ENCODE measurements at regions not wholly inside any gene's neighbourhood (a gene's known extent, or its start where the extent isn't known, plus 50 kb on each side); places are given as distances from the start of the nearest gene placed in this dataset.
A peak's percentile ranks its signal among the peaks of the same experiment; 100 is the strongest.

- DNase-seq (ENCODE audit: low spot score): peak; percentile 23
These were observed 194.8 kb upstream of the PRSS16 start for GRCh38 chr6:27052731-27053082.

DNA sequence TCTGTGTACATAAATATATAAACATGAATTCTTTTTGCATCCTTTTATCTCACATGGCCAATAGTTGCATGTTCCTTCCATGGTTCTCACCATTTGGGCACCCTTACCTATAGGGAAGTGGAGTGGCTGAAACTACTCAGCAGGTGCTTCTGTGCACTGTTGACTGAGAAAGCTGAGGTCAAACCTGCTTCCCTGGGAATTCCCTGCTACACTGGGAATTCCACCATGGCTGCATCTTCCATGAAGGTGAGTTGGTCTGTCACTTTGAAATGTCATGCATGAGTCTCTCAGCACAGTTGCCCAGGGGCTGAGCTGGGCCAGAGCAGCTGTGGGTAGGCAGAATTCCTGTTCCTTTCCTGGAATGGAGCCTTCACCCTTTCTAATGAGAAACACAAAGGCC, 193.8 kb upstream of the PRSS16 start:
- DNase-seq (ENCODE audit: low spot score): peak; percentile 90

DNA sequence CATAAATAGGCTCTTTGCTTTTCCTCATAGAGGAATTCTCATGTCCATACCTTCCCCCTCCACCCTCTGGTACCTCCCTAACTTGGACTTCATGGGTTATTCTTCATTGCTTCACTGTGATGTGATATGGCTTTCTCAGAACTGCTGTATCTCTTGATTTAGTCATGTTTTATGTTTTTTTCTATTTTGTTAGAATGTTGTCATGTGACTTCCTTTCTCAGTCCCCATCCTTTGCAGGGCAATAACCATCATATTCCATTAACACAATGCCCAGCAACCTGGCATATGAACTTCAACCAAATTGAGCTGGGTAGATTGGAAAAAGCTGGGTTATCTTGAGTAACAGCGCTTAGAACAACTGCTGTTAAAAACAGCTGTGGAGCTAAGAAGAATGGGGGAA, 190.9 kb upstream of the PRSS16 start:
- DNase-seq (ENCODE audit: low spot score): no peak

- no peak for DNase-seq (ENCODE audit: low spot score)
These were observed 187.7 kb upstream of the PRSS16 start for GRCh38 chr6:27059621-27060425.

- DNase-seq (ENCODE audit: low spot score): no peak
These were observed 186.1 kb upstream of the PRSS16 start for GRCh38 chr6:27061235-27061993.

GRCh38 chr6:27062755-27063154, 184.7 kb upstream of the PRSS16 start:
- DNase-seq (ENCODE audit: low spot score): no peak

- no peak for DNase-seq (ENCODE audit: low spot score)
These were observed 182.3 kb upstream of the PRSS16 start for GRCh38 chr6:27065183-27065582.

- no peak for DNase-seq (ENCODE audit: low spot score)
These were observed 181.1 kb upstream of the PRSS16 start for GRCh38 chr6:27066381-27066780.

- no peak for DNase-seq (ENCODE audit: low spot score)
These were observed 180.7 kb upstream of the PRSS16 start for GRCh38 chr6:27066802-27067201.

DNA sequence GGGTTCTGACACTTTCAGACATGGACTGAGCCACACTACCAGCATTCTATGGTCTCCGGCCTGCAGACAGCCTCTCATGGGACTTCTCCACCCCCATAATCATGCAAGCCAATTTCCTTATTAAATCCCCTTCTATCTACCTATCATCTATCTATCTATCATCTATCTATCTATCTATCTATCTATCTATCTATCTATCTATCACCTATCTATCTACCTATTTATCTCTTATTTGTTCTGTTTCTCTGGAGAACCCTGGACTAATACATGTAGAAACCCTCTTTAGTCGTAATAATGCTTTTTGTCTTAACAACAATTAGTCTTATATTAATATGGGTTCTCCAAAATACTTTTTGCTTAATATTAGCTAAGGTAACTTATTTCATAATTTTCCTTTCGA, 174.1 kb upstream of the PRSS16 start:
- DNase-seq (ENCODE audit: low spot score): no peak

GRCh38 chr6:27076116-27076515, 171.4 kb upstream of the PRSS16 start:
- no peak for DNase-seq (ENCODE audit: low spot score)

DNA sequence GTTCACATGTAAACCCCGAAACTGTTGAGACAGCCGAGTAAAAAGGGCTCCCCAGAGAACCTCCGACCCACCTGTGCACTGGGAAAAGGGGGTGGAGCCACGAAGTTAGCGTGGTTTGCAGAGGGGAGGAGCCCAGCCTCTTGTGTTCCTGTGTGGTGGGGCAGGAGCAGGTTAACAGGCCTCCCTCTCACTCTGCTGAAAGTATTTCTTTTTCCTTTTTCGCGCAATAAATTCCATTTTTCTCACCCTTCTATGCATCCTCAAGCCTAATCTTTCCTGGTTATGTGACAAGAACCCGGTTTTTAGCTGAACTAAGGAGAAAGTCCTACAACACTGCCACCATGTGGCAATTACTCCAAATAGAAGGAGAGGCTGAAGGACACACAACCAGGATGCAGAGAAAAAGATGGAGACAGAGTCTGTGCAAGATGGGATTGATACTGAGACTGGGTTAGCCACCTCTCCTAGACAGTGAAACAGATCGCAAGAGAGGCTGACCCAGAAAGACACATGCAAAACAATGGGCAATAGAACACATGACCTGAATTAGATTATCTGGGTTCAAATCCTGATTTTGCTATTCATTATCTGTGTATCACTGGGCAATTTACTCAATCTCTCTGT, 168.7 kb upstream of the PRSS16 start:
- DNase-seq (ENCODE audit: low spot score): peak; percentile 71

DNA sequence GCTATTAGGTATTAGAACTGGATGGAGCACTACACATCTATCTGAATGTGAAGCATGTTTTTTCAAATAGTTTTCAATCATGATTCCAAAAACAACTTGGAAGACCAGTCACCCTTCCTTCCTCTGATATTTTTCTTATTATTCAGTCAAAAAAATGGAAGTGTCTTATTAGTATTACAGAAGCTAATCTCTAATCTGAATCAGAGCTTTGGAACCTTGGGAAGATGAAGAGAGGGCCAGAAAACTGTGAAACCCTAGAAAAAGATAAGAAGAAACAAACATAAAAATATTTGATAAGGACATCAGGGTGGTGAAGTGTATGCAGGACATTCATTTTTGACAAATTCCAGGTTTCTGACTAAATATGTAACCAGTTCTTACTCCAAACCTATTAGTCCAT, 166.3 kb upstream of the PRSS16 start:
- DNase-seq (ENCODE audit: low spot score): no peak

DNA sequence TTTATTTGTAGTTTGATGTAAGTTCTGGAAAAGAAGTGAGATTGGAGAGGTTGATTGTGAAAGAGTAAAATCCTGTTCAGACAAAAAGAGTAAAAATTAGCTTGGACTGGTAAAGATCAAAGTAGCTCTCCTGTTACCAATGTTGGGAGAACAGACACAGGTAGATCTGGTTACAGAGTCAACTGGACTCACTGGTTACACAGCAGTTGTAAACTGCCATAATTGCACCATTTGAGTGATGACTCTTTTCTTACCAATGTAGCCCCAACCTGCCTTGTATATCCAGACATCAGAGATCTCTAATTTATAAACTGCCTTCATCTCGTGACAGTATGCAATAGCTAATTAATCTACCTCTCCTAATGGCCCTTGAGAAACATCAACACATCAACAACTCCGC, 165.6 kb upstream of the PRSS16 start:
- DNase-seq (ENCODE audit: low spot score): no peak

DNA sequence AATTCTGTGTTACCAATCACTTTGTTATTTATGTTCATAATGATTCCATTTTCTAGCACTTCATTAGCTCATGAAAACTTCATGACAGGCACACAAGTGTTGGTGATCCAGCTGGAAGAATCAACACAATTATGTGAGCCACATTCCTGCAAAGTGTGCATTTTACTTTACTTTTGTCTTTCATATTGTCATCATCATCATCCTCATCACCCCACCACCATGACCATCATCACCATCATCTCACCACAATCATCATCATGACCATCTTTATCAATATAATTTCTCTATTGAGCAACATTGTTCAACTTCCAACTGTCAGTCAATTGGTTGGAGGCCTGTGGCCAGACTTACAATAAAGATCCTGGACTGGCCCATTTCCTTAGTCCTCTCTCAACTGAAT, 159.4 kb upstream of the PRSS16 start:
- no peak for DNase-seq (ENCODE audit: low spot score)

DNA sequence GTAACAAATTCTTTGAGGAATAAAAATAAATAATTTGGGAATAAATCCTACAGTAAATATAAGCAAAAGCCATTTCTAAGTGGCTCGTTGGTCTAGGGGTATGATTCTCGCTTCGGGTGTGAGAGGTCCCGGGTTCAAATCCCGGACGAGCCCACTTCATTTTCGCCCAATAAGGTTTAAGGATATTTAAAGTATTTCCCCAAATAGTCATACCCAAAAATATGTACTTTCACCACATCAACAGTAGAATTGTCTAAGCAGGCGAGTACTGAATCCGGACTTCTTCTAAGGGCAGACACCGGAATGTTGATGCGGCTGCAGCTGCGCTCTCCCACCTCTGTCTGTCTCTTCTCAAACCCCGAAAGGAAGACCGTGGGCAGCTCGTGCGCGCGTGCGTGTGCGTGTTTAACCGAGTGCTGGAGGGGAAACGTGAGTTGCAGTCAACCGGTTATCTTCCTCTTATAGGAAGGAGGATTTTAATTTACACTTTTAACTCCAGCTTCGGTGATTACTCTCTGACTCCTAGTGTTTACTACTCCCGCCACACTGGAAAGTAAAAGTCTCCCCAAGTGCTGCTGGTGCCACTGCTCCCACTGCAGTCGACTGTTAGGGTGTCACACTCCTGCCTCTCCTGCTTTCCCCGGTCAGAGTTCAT, 155.7 kb upstream of the PRSS16 start:
- DNase-seq (ENCODE audit: low spot score): peak; percentile 97

- no peak for DNase-seq (ENCODE audit: low spot score)
These were observed 155.2 kb upstream of the PRSS16 start for GRCh38 chr6:27092316-27092692.

- no peak for DNase-seq (ENCODE audit: low spot score)
These were observed 151.6 kb upstream of the PRSS16 start for GRCh38 chr6:27095914-27096313.

- DNase-seq (ENCODE audit: low spot score): peak; percentile 88
These were observed 150.5 kb upstream of the PRSS16 start for GRCh38 chr6:27096834-27097511.

DNA sequence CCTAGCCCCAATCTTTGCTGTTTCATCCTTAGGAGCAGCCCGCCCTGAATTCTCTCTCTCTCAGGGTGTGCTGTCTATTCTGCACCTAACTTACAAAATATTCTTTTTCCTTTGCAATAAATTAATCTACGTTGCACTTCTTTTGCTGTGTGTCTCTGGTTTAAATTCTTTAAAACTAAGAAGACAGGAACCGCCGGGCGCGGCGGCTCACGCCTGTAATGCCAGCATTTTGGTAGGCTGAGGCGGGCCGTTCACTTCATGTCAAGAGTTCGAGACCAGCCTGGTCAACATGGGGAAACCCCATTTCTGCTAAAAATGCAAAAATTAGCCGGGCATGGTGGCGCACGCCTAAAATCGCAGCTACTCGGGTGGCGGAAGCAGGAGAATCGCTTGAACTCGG, 148.5 kb upstream of the PRSS16 start:
- DNase-seq (ENCODE audit: low spot score): no peak

DNA sequence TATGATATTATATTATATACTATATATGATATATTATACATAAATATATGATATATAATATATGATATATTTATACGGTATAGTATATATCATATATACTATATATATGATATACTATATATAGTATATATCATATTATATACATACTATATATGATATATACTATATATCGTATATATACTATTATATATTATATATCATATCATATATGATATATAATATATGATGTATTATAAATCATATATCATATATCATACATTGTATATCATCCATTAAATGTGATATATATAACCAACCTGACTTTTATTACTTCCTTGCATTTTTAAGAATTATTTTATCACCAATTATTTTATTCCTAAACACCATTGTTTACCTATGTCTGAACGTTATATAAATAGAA, 146.6 kb upstream of the PRSS16 start:
- no peak for DNase-seq (ENCODE audit: low spot score)

DNA sequence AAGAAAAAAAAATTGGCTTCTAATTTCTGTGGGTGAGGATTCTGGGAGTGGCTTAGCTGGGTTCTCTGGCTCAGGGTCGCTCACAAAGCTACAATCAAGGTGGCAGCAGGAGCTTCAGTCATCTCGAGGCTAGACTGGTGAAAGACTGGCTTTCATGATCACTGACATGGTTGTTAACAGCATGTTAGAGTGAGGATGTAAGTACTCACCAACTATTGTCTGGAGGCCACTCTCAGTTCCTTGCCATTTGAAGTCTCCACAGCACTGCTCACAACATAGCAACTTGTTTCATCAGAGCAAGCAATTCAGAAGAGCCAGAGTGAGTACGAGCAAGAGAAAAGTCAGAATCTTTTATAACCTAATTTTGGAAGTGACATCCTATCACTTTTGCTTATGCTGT, 145.7 kb upstream of the PRSS16 start:
- no peak for DNase-seq (ENCODE audit: low spot score)

Measured in kidney tubule cell (primary cell).